ENCODE measurements at regions not wholly inside any gene's neighbourhood (a gene's known extent, or its start where the extent isn't known, plus 50 kb on each side); places are given as distances from the start of the nearest gene placed in this dataset.

GRCh38 chr3:160060409-160061027 is 71.9 kb downstream of the IL12A start:
- Histone ChIP-seq H4K20me1 (ENCODE audit: insufficient read depth, low read length) (no peaks in the 10 kb centered on the region), H3K4ac (ENCODE audit: low read depth, low read length) (no peak overlapping the region), H3K27ac (ENCODE audit: insufficient read depth, low read length) (no peak overlapping the region), H4K5ac (ENCODE audit: low read depth, low read length) (no peak overlapping the region), H3K4me3 (ENCODE audit: insufficient read depth, low read depth, low read length) (no peak overlapping the region), H3K4me1 (ENCODE audit: control insufficient read depth, insufficient read depth, low read length) (no peaks in the 10 kb centered on the region), H4K8ac (ENCODE audit: low read depth in 2 of 2, low read length in 2 of 2) (no peak overlapping the region), H2BK15ac (ENCODE audit: low read depth, low read length) (no peak overlapping the region), H3K18ac (ENCODE audit: low read depth, low read length) (no peak overlapping the region), H2BK5ac (ENCODE audit: low read depth, low read length, poor library complexity, severe bottlenecking) (no peak overlapping the region), H2BK20ac (ENCODE audit: low read depth, low read length) (no peak overlapping the region), H3K56ac (ENCODE audit: extremely low read depth, insufficient read depth, low read length) (no peak overlapping the region), H3K36me3 (ENCODE audit: control insufficient read depth, insufficient read depth, low read length) (no peaks in the 10 kb centered on the region), H3K27me3 (ENCODE audit: control insufficient read depth, insufficient read depth, low read length) (peaks cover 1% of the 10 kb centered on the region), H3K14ac (replicated peaks; ENCODE audit: low read depth, low read length) (no peak overlapping the region), H4K91ac (ENCODE audit: insufficient read depth, low read depth, low read length) (no peak overlapping the region), H2BK120ac (ENCODE audit: low read depth, low read length) (no peak overlapping the region), H3K23ac (ENCODE audit: low read depth, low read length) (no peak overlapping the region), H3K9me3 (ENCODE audit: control insufficient read depth, insufficient read depth, low read length) (no peaks in the 10 kb centered on the region), H3K79me1 (ENCODE audit: low read depth in 1 of 2, low read length in 2 of 2) (no peaks in the 10 kb centered on the region), H2AK5ac (ENCODE audit: low read depth, low read length) (no peak overlapping the region), H2AFZ (replicated peaks; ENCODE audit: low read length, poor library complexity) (no peak overlapping the region), H3K9ac (ENCODE audit: low read depth, low read length) (no peak overlapping the region), H2AK9ac (replicated peaks; ENCODE audit: low read depth, low read length, poor library complexity) (no peak overlapping the region), H3K4me2 (ENCODE audit: low read depth, low read length) (no peak overlapping the region), H3K9me1 (ENCODE audit: insufficient read depth, low read length) (no peaks in the 10 kb centered on the region)
- ChIA-PET CTCF (no interaction called here), POLR2A (ENCODE audit: unreplicated experiment) (no interaction called here)
- TF ChIP-seq MAFK (IDR thresholded peaks at IDR 0.05; ENCODE audit: low read depth, low read length), result no peak
- TF ChIP-seq RFX5 (IDR thresholded peaks at IDR 0.05; ENCODE audit: low read depth, low read length), result no peak
- no peak for TF ChIP-seq CEBPB (IDR thresholded peaks at IDR 0.05; ENCODE audit: low read depth, low read length)
- TF ChIP-seq MAZ (IDR thresholded peaks at IDR 0.05; ENCODE audit: borderline replicate concordance, low read depth, low read length), result no peak
- TF ChIP-seq BHLHE40 (IDR thresholded peaks at IDR 0.05; ENCODE audit: low read depth, low read length), result no peak
- no peak for TF ChIP-seq MXI1 (IDR thresholded peaks at IDR 0.05; ENCODE audit: borderline replicate concordance, low read depth, low read length)
- TF ChIP-seq SMC3 (IDR thresholded peaks at IDR 0.05; ENCODE audit: low read depth, low read length), result no peak
- no peak for TF ChIP-seq RAD21 (IDR thresholded peaks at IDR 0.05; ENCODE audit: low read length)
- TF ChIP-seq RCOR1 (IDR thresholded peaks at IDR 0.05; ENCODE audit: insufficient replicate concordance, low read length), result no peak
- TF ChIP-seq FOS (IDR thresholded peaks at IDR 0.05; ENCODE audit: low read depth, low read length), result no peak
- TF ChIP-seq, protein P1, sequence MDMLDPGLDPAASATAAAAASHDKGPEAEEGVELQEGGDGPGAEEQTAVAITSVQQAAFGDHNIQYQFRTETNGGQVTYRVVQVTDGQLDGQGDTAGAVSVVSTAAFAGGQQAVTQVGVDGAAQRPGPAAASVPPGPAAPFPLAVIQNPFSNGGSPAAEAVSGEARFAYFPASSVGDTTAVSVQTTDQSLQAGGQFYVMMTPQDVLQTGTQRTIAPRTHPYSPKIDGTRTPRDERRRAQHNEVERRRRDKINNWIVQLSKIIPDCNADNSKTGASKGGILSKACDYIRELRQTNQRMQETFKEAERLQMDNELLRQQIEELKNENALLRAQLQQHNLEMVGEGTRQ (IDR thresholded peaks at IDR 0.05; ENCODE audit: low read depth, low read length), result no peak
- no peak for TF ChIP-seq POLR2A (IDR thresholded peaks at IDR 0.05; ENCODE audit: low read depth, low read length)
- dilution Hi-C loops (cut with HindIII; ENCODE audit: low sequenced_read_pairs, unreplicated experiment) (no loop called here), in situ Hi-C loops (cut with MboI; ENCODE audit: low sequenced_read_pairs) (no loop called here), intact Hi-C loops (cut with micrococcal nuclease) (no loop called here)
- BruUV-seq (replicated peaks), result no TSS peak
- ATAC-seq (ENCODE audit: low read depth), result no peak
- WGBS, 2 experiments (ENCODE audit: extremely low coverage in 2 of 2, insufficient read length in 1 of 2), result 85% methylated on average over 13 of the region's 32 CpGs; no CpG with 5 or more reads in 1 of the 2 experiments
- no peak for DNase-seq

All from IMR-90 (cell line).